OCI-LY3 (cell line): ENCODE measurements at regions not wholly inside any gene's neighbourhood (a gene's known extent, or its start where the extent isn't known, plus 50 kb on each side); places are given as distances from the start of the nearest gene placed in this dataset.

Experiments
- EZH2phosphoT487 ChIP-seq: fragments of 200-600 bp; shearing (Covaris generic); IDR thresholded peaks from 2 replicates; pipeline ENCODE4 v1.6.1; 2018; ENCODE audit warnings: antibody characterized with exemption, mixed run types, low read depth
- TF ChIP-seq, protein P1 (sequence below): fragments of 200-600, 300-600 bp; sonication (generic); IDR thresholded peaks from 2 replicates; pipeline ENCODE4 v1.5.1; 2014; ENCODE audit warnings: antibody characterized with exemption, low read length, low read depth

- TF ChIP-seq, protein P1, sequence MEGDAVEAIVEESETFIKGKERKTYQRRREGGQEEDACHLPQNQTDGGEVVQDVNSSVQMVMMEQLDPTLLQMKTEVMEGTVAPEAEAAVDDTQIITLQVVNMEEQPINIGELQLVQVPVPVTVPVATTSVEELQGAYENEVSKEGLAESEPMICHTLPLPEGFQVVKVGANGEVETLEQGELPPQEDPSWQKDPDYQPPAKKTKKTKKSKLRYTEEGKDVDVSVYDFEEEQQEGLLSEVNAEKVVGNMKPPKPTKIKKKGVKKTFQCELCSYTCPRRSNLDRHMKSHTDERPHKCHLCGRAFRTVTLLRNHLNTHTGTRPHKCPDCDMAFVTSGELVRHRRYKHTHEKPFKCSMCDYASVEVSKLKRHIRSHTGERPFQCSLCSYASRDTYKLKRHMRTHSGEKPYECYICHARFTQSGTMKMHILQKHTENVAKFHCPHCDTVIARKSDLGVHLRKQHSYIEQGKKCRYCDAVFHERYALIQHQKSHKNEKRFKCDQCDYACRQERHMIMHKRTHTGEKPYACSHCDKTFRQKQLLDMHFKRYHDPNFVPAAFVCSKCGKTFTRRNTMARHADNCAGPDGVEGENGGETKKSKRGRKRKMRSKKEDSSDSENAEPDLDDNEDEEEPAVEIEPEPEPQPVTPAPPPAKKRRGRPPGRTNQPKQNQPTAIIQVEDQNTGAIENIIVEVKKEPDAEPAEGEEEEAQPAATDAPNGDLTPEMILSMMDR, result no peak
- no peak for TF ChIP-seq EZH2phosphoT487
These were observed 463.3 kb upstream of the CELF4 start for GRCh38 chr18:38028946-38029345.
